Lower leg skin (tissue), 3 donors: ENCODE measurements at regions not wholly inside any gene's neighbourhood (a gene's known extent, or its start where the extent isn't known, plus 50 kb on each side); places are given as distances from the start of the nearest gene placed in this dataset.

Experiments used
- POLR2A ChIP-seq, 2 donors: fragments of 450-650 bp; IDR thresholded peaks; one replicate each; pipeline ENCODE4 v1.6.1; 2016 to 2017; ENCODE audit warnings: antibody characterized with exemption in 2 of 2, mild to moderate bottlenecking in 1 of 2, moderate library complexity in 1 of 2
- TF ChIP-seq, protein P1 (sequence below), 3 donors: fragments of 450-650 bp; IDR thresholded peaks; one replicate each; pipeline ENCODE4 v1.5.1; 2016; ENCODE audit warnings: antibody characterized with exemption in 3 of 3, mild to moderate bottlenecking in 3 of 3, moderate library complexity in 2 of 3

DNA sequence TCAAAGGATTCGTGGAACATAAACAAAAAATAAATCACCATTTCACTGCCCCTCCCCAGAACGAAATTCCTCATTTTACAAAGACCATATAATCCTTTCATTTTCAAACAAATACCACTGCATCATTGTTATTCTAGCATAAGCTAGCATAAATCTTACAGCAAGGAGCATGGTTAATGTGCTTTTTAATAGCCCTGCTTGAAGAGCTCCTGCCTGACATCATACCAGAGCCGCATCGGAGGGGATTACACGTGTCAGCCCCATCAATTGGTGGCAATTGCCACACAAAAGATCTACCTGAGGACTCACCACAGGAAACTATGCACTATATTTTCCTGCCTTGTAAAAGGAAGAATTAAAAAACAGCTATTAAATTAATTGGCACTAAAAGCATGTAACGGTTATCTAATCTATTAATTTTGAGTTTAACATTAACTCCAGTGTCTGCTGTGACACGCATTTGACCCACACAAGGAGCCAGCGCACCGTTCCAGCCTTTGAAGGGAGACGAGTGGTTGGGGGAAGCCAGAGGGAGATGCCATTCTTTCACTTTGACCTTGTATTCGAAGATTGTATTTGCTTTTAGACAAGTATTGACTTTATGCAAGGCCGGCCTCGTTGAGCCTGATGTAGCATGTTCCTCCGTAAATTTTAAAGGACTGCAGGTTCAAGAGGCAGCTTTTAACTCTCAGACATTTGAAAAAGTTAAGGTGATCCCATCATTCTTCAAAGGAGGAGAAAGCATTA lies 261.1 kb upstream of the RNF32 start:
- TF ChIP-seq, protein P1, sequence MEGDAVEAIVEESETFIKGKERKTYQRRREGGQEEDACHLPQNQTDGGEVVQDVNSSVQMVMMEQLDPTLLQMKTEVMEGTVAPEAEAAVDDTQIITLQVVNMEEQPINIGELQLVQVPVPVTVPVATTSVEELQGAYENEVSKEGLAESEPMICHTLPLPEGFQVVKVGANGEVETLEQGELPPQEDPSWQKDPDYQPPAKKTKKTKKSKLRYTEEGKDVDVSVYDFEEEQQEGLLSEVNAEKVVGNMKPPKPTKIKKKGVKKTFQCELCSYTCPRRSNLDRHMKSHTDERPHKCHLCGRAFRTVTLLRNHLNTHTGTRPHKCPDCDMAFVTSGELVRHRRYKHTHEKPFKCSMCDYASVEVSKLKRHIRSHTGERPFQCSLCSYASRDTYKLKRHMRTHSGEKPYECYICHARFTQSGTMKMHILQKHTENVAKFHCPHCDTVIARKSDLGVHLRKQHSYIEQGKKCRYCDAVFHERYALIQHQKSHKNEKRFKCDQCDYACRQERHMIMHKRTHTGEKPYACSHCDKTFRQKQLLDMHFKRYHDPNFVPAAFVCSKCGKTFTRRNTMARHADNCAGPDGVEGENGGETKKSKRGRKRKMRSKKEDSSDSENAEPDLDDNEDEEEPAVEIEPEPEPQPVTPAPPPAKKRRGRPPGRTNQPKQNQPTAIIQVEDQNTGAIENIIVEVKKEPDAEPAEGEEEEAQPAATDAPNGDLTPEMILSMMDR (IDR thresholded peaks at IDR 0.05): no peak
- no peak for TF ChIP-seq POLR2A (IDR thresholded peaks at IDR 0.05)
